Activated CD8-positive, alpha-beta memory T cell treated with anti-CD3 and anti-CD28 coated beads for 4 hours (primary cell): ENCODE measurements at regions not wholly inside any gene's neighbourhood (a gene's known extent, or its start where the extent isn't known, plus 50 kb on each side); places are given as distances from the start of the nearest gene placed in this dataset.

Experiments
- DNase-seq, 2 donors: peaks; one replicate each; pipeline ENCODE4 v3.0.0-alpha.2; 2020; ENCODE audit warnings: low read depth in 2 of 2

GRCh38 chr11:79963856-79964645 is 523.2 kb upstream of the TENM4 start:
- DNase-seq: no peak

GRCh38 chr11:79960461-79960860 is 519.6 kb upstream of the TENM4 start:
- DNase-seq: no peak

- no peak for DNase-seq
Measured at GRCh38 chr11:79959318-79959717, 518.5 kb upstream of the TENM4 start.

- DNase-seq: no peak
Measured at GRCh38 chr11:79957702-79958101, 516.9 kb upstream of the TENM4 start.

- DNase-seq: no peak
Measured at GRCh38 chr11:79956061-79956460, 515.2 kb upstream of the TENM4 start.

- DNase-seq: no peak
Measured at GRCh38 chr11:79953629-79954028, 512.8 kb upstream of the TENM4 start.

- no peak for DNase-seq
Measured at GRCh38 chr11:79950741-79951140, 509.9 kb upstream of the TENM4 start.

- no peak for DNase-seq
Measured at GRCh38 chr11:79950172-79950571, 509.3 kb upstream of the TENM4 start.

GRCh38 chr11:79949574-79949973 is 508.7 kb upstream of the TENM4 start:
- no peak for DNase-seq

- DNase-seq: no peak
Measured at GRCh38 chr11:79942646-79943045, 501.8 kb upstream of the TENM4 start.

GRCh38 chr11:79942090-79942489 is 501.3 kb upstream of the TENM4 start:
- DNase-seq: no peak

GRCh38 chr11:79940974-79941735 is 500.3 kb upstream of the TENM4 start:
- DNase-seq: no peak

GRCh38 chr11:79940165-79940564 is 499.3 kb upstream of the TENM4 start:
- no peak for DNase-seq

GRCh38 chr11:79939111-79939510 is 498.3 kb upstream of the TENM4 start:
- DNase-seq: no peak

- DNase-seq: no peak
Measured at GRCh38 chr11:79937676-79938334, 497.0 kb upstream of the TENM4 start.

GRCh38 chr11:79932612-79933011 is 491.8 kb upstream of the TENM4 start:
- no peak for DNase-seq

- no peak for DNase-seq
Measured at GRCh38 chr11:79931692-79932091, 490.9 kb upstream of the TENM4 start.

GRCh38 chr11:79926707-79927106 is 485.9 kb upstream of the TENM4 start:
- DNase-seq: no peak

GRCh38 chr11:79925570-79925969 is 484.7 kb upstream of the TENM4 start:
- DNase-seq: no peak

- no peak for DNase-seq
Measured at GRCh38 chr11:79922641-79923040, 481.8 kb upstream of the TENM4 start.

GRCh38 chr11:79920480-79920879 is 479.6 kb upstream of the TENM4 start:
- DNase-seq: no peak

GRCh38 chr11:79919350-79919749 is 478.5 kb upstream of the TENM4 start:
- DNase-seq: no peak

GRCh38 chr11:79918846-79919245 is 478.0 kb upstream of the TENM4 start:
- DNase-seq: no peak
